ENCODE measurements at regions not wholly inside any gene's neighbourhood (a gene's known extent, or its start where the extent isn't known, plus 50 kb on each side); places are given as distances from the start of the nearest gene placed in this dataset.
"Not testable (repeated sequence)": the region's sequence is repeated elsewhere in the genome, so short reads cannot be mapped to it uniquely, and the experiment has no call there.

DNA sequence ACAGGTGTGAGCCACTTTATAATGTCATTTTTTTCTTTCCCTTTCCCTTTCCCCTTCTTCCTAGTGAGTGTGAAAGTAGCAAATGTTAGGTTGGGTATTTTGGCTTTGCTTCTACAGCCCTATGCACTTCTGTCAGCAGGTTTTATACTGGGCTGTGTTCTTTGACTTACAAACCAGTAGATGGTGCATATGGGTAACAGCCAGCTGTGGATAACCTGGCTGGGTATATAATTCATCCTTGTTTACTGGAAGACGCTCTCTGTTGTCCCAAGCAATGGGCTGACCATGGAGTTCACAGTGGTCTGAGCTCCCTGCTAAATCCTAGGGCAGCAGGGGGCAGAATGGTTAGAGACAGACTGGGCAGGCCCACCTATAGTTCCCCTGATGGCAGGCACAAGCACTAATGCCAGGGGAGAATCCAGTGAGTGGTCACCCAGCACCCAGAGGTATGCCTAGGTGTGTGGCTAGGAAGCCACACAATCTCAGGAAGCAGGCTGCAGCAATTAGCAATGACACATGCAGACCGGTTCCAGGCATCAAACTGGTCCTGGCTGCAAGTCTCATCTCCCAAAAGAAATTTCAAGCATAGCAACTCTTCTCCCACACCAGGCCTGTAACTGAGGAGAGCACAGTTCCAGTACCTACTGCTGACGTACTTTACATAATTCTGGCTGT is 592.7 kb upstream of the MAN1A1 start:
- no peak for FAIRE-seq

GRCh38 chr6:119938752-119939151 is 589.2 kb upstream of the MAN1A1 start:
- no peak for FAIRE-seq

DNA sequence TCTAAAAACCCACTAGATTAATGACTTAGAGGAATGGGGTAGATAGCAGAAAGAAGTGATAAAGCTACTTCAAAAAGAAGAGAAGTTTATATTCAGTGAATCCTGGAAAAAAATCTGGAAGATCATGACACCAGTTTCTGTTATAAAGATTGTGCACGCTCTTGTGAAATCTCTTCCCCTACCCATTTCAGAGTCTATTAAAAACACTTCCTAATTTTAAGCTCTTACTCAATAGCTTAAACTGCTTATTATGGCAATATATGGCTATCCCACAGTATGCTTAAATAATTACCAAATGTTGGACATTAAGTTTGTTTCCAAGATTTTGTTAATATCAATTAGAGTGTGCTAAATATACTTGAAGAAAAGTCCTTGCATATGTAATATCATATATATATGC is 585.3 kb upstream of the MAN1A1 start:
- no peak for FAIRE-seq

DNA sequence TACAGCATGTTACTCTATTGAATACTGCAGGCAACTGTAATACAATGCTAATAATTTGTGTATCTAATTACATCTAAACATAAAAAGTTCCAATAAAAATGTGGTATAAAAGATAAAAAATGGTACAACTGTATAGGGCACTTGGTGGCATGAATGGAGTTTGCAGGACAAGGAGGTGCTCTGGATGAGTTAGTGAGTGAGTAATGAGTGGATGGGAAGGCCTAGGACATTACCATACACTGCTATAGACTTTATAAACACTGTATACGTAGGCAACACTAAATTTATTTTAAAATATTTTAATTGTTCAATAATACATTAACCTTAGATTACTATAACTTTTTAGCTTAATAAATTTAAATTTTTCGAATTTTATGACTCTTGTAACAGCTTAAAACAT is 579.6 kb upstream of the MAN1A1 start:
- FAIRE-seq = peak; percentile 62

- not testable (repeated sequence) for FAIRE-seq
Measured at GRCh38 chr6:119924888-119925287, 575.3 kb upstream of the MAN1A1 start.

DNA sequence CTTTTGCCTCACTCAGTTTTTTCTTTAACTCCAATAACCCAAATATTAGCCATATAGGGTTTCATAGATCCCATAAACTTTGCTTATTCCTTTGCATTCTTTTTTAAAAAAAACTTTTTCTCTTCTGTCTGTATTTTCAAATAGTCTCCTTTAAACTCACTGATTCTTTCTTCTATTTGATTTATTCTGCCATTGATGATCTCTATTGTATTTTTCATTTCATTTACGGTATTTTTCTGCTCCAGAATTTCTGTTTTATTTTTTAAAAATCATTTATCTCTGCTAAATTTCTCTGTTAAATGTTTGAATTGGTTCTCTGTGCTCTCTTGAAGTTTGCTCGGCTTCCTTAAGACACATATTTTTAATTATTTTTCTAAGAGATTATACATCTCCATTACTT is 573.3 kb upstream of the MAN1A1 start:
- FAIRE-seq = no peak

- no peak for FAIRE-seq
Measured at GRCh38 chr6:119921491-119922010, 572.0 kb upstream of the MAN1A1 start.

GRCh38 chr6:119917186-119917585 is 567.6 kb upstream of the MAN1A1 start:
- FAIRE-seq = no peak

DNA sequence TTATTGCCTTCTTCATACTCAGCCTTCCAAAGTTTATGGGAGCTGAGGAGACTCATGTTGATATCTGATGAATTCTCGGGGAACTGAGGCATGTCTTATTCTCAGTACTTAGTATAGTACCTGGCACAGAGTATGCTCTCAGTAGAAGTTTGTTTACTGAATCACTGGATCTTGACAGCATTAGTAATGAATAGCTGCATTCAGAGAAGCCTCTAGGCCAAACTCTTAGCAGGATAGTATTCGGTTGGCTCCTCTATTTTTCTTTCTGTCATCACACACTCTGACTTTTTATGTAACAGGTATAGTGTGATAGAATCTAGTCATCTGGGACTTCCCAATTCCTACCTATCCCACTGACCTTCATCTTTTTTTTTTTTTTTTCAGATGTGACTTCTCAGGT is 566.4 kb upstream of the MAN1A1 start:
- FAIRE-seq = no peak

DNA sequence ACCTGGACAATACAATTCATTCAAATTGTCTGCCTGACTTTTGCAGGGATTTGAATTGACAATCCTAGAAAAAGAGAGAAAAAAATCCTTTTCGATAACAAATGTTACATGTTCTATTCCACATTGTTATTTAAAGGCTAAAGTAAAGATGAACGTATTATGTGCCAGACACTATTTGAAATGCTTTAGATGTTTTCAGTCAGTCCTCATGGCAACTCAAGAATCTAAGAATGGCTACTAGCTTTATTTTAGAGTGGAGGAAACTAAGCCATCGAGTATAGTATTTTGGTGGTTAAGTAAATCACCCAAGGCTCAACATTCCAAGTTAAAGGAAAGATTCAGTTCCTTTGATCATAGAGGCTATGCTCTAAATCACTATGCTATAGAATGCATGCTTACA is 558.6 kb upstream of the MAN1A1 start:
- no peak for FAIRE-seq

DNA sequence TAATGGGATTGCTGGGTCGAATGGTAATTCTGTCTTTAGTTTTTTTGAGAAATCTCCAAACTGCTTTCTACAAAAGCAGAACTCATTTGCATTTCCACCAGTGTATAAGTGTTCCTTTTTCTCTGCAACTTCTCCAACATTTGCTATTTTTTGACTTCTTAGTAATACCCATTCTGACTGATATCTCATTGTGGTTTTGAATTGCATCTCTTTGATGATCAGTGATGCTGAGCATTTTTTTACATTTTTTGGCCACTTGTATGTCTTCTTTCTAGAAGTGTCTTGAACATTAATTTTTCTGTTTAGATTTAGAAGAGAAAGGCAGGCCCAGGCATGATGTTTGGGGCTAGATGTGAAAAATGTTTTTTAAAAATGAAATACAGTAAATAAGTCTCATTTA is 553.1 kb upstream of the MAN1A1 start:
- FAIRE-seq = no peak

DNA sequence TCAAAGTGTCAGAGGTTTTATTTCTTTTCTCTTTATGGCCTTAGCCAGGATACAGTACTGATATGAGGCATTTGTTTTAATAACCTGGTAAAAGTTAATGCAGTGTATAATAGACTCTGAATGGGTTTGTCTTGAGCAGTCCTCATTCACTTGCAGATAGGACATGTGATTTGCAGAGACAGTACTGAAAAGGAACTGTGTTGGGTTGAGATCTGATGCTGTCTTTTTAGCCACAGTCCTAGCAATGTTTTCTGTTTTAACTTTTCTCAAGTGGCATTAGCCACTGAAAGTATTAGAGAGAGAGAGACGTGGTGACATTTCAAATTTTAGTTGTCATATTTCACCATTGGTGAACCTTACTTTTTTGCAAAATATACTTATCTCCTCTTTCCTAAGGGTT is 547.2 kb upstream of the MAN1A1 start:
- no peak for FAIRE-seq

- no peak for FAIRE-seq
Measured at GRCh38 chr6:119895626-119896025, 546.1 kb upstream of the MAN1A1 start.

GRCh38 chr6:119894811-119895210 is 545.2 kb upstream of the MAN1A1 start:
- FAIRE-seq = no peak

DNA sequence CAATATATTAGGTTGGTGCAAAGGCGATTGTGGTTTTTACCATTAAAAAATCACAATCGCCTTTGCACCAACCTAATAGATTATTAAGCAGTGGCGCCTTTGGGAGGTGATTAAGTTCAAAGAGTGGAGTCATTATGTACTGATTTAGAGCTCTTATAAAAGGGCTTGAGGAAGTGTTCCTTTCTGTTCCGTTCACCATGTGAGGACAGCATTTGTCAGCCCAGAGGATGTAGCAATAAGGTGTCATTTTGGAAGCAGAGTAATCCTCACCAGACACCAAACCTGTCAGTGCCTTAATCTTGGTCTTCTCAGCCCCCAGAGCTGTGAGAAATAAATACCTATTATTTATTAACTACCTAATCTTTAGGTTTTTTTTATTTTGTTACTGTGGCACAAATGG is 542.1 kb upstream of the MAN1A1 start:
- no peak for FAIRE-seq

DNA sequence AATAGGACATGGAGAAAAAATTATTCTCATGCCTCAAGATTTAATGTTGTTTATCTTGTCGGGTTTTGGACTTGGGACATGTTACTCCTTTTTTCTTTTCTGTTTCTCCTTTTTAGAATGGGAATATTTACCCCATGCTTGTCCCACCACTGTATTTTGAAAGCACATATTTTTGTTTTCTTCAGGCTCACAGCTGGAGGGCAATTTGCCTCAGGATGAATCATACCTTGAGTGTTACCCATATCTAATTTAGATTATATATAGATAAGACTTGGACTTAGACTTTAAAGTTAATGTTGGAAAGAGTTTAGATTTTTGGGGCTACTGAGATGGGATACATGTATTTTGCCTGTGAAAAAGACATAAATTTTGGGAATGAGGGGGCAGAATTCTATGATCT is 541.6 kb upstream of the MAN1A1 start:
- no peak for FAIRE-seq

- FAIRE-seq = no peak
Measured at GRCh38 chr6:119890470-119890869, 540.9 kb upstream of the MAN1A1 start.

GRCh38 chr6:119887666-119888065 is 538.1 kb upstream of the MAN1A1 start:
- FAIRE-seq = no peak

DNA sequence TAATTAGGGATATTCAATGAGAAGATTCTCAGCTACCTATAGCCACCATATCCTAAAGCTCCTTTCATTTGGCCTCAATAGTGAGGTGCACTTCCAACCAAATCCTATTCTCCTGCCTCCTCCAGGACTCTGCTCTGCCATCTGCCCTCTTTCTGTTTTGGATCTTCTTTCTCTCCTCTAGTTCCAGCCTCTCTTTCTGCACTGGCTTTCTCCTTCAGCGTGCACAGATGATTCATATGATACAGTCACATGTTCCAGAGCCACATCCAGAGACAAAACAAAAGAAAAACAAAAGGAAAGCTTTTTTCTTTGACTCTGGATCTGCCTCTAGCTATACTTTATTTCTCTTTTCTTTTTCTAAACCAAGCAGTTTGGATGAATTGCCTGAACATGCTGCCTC is 531.9 kb upstream of the MAN1A1 start:
- FAIRE-seq = no peak

GRCh38 chr6:119880840-119881239 is 531.3 kb upstream of the MAN1A1 start:
- FAIRE-seq = no peak

DNA sequence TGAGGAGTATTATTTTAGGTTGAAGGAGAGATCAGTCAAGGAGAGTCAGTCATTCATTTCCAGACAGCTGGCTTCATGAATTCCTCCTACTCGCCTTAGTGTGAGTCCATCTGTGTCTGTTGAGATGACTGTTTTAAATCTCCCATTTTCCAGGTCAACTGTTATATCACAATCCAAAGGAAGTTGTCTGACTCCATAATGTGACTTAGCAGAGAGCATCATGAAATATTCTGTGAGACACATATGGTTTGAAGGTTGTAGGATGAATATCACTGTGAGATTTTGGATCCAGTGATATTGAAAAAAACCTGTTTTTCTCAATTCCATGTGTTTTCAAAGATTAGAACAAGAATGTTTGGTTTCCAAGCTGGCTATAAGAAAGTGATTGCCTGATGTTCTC is 530.2 kb upstream of the MAN1A1 start:
- no peak for FAIRE-seq

DNA sequence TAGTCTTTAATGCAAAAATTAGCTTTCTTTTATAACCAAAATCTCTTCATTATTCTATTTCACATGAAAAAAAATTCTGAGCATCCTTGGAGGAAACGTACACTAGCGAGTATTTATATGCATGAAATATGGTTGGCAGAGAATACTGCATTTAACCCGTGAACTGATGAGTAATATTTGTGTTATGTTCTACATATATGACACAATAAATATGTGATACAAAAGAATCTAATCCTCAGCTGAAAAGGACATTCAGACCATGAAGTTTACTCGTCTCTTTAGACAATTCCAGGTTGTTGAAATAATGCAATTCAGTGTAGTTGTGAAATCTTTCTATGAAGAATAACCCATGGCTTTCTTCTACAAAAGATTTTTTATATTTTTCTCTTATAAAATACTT is 524.8 kb upstream of the MAN1A1 start:
- FAIRE-seq = no peak

DNA sequence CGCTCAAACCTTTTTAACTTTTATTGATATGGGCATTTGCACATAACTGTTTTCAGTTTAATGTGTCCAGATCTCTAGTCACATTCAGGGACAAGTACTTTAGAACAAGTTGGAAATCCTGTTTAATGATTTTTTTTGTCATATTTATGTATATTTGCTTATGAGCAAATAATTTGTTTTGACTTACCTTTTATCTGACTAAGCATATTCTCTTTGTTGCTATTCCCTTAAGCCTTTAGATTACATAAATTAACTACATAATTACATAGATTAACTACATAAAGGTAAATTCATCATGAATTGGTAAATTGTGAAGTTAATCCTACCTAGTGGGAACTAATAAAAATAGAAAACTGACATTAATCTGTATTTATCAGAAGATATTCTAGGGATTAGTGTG is 523.5 kb upstream of the MAN1A1 start:
- no peak for FAIRE-seq

- FAIRE-seq = no peak
Measured at GRCh38 chr6:119871520-119871919, 522.0 kb upstream of the MAN1A1 start.
